Keratinocyte (primary cell): ENCODE measurements at regions not wholly inside any gene's neighbourhood (a gene's known extent, or its start where the extent isn't known, plus 50 kb on each side); places are given as distances from the start of the nearest gene placed in this dataset.

Experiments
- DNase-seq: peaks from one replicate; pipeline ENCODE4 v3.0.0-alpha.2; 2011; ENCODE audit warnings: low read depth, missing footprints, low spot score
- FAIRE-seq: peaks from 2 replicates; lab custom pipeline; 2011; peaks lifted over from hg19 to GRCh38; lab: Jason Lieb, UNC
- H2AFZ ChIP-seq: 2 replicates; pipeline ENCODE4 v1.6.0; 2012; ENCODE audit warnings: low read length, control low read depth, inconsistent platforms; ENCODE audit not compliant: control insufficient read depth
- H3K27ac ChIP-seq: 2 replicates; pipeline ENCODE4 v1.5.1; 2011; ENCODE audit warnings: low read length; ENCODE audit not compliant: control insufficient read depth, insufficient read depth
- H3K27me3 ChIP-seq: 3 replicates; pipeline ENCODE4 v1.6.0; 2011; ENCODE audit warnings: low read length; ENCODE audit not compliant: control insufficient read depth, insufficient read depth; ENCODE audit errors: extremely low read depth
- H3K36me3 ChIP-seq, 2 experiments: 2 replicates in 1 of 2; 3 replicates in 1 of 2; pipeline ENCODE4 v1.5.1; 2011; ENCODE audit warnings: low read length in 2 of 2, mild to moderate bottlenecking in 1 of 2; ENCODE audit not compliant: control insufficient read depth in 2 of 2, insufficient read depth in 2 of 2; ENCODE audit errors: extremely low read depth in 1 of 2
- H3K4me1 ChIP-seq: 3 replicates; pipeline ENCODE4 v1.5.1; 2011; ENCODE audit warnings: low read length; ENCODE audit not compliant: control insufficient read depth, insufficient read depth; ENCODE audit errors: extremely low read depth
- H3K4me2 ChIP-seq: 3 replicates; pipeline ENCODE4 v1.6.0; 2011; ENCODE audit warnings: low read depth, low read length; ENCODE audit not compliant: control insufficient read depth, insufficient read depth; ENCODE audit errors: extremely low read depth
- H3K4me3 ChIP-seq, 3 experiments: fragments of 200-600 bp in 1 of 3; sonication (generic) in 1 of 3; 2 replicates in 2 of 3; 3 replicates in 1 of 3; pipeline ENCODE4 v1.5.1; 2011 to 2016; ENCODE audit warnings: low read length in 3 of 3, mild to moderate bottlenecking in 3 of 3, control low read depth in 2 of 3, inconsistent platforms in 1 of 3, low read depth in 1 of 3, mixed read lengths in 1 of 3, mixed run types in 1 of 3, moderate library complexity in 1 of 3; ENCODE audit not compliant: control insufficient read depth in 2 of 3, insufficient read depth in 2 of 3; ENCODE audit errors: extremely low read depth in 1 of 3
- H3K79me2 ChIP-seq: 2 replicates; pipeline ENCODE4 v1.6.0; 2012; ENCODE audit warnings: low read length; ENCODE audit not compliant: control insufficient read depth, insufficient read depth
- H3K9ac ChIP-seq: 3 replicates; pipeline ENCODE4 v1.6.0; 2011; ENCODE audit warnings: low read length; ENCODE audit not compliant: control insufficient read depth, insufficient read depth; ENCODE audit errors: extremely low read depth
- H3K9me1 ChIP-seq: 3 replicates; pipeline ENCODE4 v1.6.0; 2011; ENCODE audit warnings: low read length; ENCODE audit not compliant: control insufficient read depth, insufficient read depth; ENCODE audit errors: extremely low read depth
- H3K9me3 ChIP-seq: 2 replicates; pipeline ENCODE4 v1.5.1; 2012; ENCODE audit warnings: low read depth, low read length; ENCODE audit not compliant: control insufficient read depth
- H4K20me1 ChIP-seq: 3 replicates; pipeline ENCODE4 v1.6.0; 2011; ENCODE audit warnings: low read length; ENCODE audit not compliant: control insufficient read depth, insufficient read depth; ENCODE audit errors: extremely low read depth
- EZH2 ChIP-seq: IDR thresholded peaks from one replicate; pipeline ENCODE4 v1.6.1; 2012; ENCODE audit warnings: inconsistent platforms, mild to moderate bottlenecking, low read length, moderate library complexity
- dilution Hi-C: fragments of 300-500 bp; cut with MboI; formaldehyde crosslinking; loops from one replicate; pipeline ENCODE4 v1.7.0; 2020; ENCODE audit warnings: low sequenced_read_pairs; ENCODE audit not compliant: extremely low pct_ligation_motif_present
- TF ChIP-seq, protein P1 (sequence below), 3 experiments: IDR thresholded peaks in 1 of 3; conservative IDR thresholded peaks in 1 of 3; optimal IDR thresholded peaks in 1 of 3; 2 replicates in 2 of 3; 3 replicates in 1 of 3; pipeline versions ENCODE3 to v1.5.1; 2011; ENCODE audit warnings: low read length in 3 of 3, mild to moderate bottlenecking in 3 of 3, moderate library complexity in 2 of 3, control low read depth in 1 of 3, inconsistent platforms in 1 of 3; ENCODE audit not compliant: insufficient read depth in 2 of 3; ENCODE audit errors: extremely low read depth in 1 of 3

DNA sequence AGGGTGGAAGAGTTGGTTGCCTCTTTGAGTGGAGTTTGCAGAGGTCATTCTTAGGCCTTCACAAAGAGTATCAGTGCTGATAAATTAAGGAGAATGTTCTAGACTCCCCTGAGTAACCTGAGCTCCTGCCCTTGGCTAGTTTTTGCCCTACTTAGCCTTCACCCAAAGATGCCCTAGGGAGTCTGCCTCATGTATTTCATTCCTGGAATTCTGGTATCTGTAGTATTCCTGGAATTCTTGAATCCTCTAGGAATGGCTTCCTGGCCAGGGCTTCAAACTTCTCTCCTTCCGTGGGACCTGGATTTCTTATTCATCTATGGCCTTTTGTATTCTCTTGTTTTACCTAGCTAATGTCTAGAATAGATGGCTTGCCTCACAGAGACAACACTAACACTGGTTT, 701.1 kb downstream of the NOVA1 start:
- no peak overlapping the region for H2AFZ ChIP-seq
- H3K9me3 ChIP-seq, result no peaks in the 10 kb centered on the region
- H3K9me1 ChIP-seq, result no peaks in the 10 kb centered on the region
- no peaks in the 10 kb centered on the region for H4K20me1 ChIP-seq
- FAIRE-seq, result no peak
- no peaks in the 10 kb centered on the region for H3K27me3 ChIP-seq
- H3K27ac ChIP-seq, result no peak overlapping the region
- H3K4me2 ChIP-seq, result no peak overlapping the region
- H3K4me3 ChIP-seq, result no peak overlapping the region
- H3K36me3 ChIP-seq, result no peaks in the 10 kb centered on the region
- H3K4me1 ChIP-seq, result no peaks in the 10 kb centered on the region
- dilution Hi-C loops, result no loop called here
- TF ChIP-seq, protein P1, sequence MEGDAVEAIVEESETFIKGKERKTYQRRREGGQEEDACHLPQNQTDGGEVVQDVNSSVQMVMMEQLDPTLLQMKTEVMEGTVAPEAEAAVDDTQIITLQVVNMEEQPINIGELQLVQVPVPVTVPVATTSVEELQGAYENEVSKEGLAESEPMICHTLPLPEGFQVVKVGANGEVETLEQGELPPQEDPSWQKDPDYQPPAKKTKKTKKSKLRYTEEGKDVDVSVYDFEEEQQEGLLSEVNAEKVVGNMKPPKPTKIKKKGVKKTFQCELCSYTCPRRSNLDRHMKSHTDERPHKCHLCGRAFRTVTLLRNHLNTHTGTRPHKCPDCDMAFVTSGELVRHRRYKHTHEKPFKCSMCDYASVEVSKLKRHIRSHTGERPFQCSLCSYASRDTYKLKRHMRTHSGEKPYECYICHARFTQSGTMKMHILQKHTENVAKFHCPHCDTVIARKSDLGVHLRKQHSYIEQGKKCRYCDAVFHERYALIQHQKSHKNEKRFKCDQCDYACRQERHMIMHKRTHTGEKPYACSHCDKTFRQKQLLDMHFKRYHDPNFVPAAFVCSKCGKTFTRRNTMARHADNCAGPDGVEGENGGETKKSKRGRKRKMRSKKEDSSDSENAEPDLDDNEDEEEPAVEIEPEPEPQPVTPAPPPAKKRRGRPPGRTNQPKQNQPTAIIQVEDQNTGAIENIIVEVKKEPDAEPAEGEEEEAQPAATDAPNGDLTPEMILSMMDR (optimal IDR thresholded peaks at IDR 0.05 in 1 of 3, IDR thresholded peaks at IDR 0.05 in 1 of 3, conservative IDR thresholded peaks at IDR 0.05 in 1 of 3; ENCODE audit: extremely low read depth in 1 of 3, insufficient read depth in 2 of 3, low read length in 3 of 3), result no peak
- no peak for TF ChIP-seq EZH2
- H3K9ac ChIP-seq, result no peak overlapping the region
- no peaks in the 10 kb centered on the region for H3K79me2 ChIP-seq
- no peak for DNase-seq

DNA sequence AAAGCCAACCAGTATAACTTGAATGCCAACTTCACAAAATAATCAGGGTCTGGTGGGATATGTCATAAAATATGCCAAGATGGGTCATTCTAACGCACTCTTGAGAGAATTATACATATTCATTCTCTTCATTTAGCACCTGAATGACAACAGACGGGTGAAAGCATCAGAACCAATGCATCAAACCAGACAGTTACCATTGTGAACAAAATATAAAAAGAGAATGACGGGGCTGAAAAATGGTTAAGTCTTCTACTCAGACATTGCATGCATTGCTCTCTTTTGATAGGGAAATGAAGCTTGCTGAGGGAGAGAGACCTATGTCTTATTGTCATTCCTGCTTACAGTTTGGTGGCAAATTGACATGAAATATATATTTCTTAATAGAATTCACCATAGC, 702.1 kb downstream of the NOVA1 start:
- no peaks in the 10 kb centered on the region for H3K36me3 ChIP-seq
- H3K4me3 ChIP-seq, result no peak overlapping the region

More for the DNA sequence above, 702.1 kb downstream of the NOVA1 start:
- no peaks in the 10 kb centered on the region for H3K9me1 ChIP-seq
- no peak overlapping the region for H3K27ac ChIP-seq
- no peak overlapping the region for H3K9ac ChIP-seq
- H2AFZ ChIP-seq, result no peak overlapping the region
- H3K4me1 ChIP-seq, result no peaks in the 10 kb centered on the region
- dilution Hi-C loops, result no loop called here
- H3K27me3 ChIP-seq, result no peaks in the 10 kb centered on the region
- H3K4me2 ChIP-seq, result no peak overlapping the region
- FAIRE-seq, result no peak
- DNase-seq, result no peak
- no peaks in the 10 kb centered on the region for H3K9me3 ChIP-seq
- no peaks in the 10 kb centered on the region for H3K79me2 ChIP-seq
- no peak for TF ChIP-seq EZH2
- TF ChIP-seq, protein P1 (optimal IDR thresholded peaks at IDR 0.05 in 1 of 3, IDR thresholded peaks at IDR 0.05 in 1 of 3, conservative IDR thresholded peaks at IDR 0.05 in 1 of 3; ENCODE audit: extremely low read depth in 1 of 3, insufficient read depth in 2 of 3, low read length in 3 of 3), result no peak
- no peaks in the 10 kb centered on the region for H4K20me1 ChIP-seq
